ENCODE measurements at regions not wholly inside any gene's neighbourhood (a gene's known extent, or its start where the extent isn't known, plus 50 kb on each side); places are given as distances from the start of the nearest gene placed in this dataset.

- CTCF ChIA-PET = no interaction called here
- no peak for TF ChIP-seq TCF12 (IDR thresholded peaks at IDR 0.05)
- no peak for TF ChIP-seq SMC3 (IDR thresholded peaks at IDR 0.05; ENCODE audit: low read depth, low read length)
- TF ChIP-seq FOXM1 (IDR thresholded peaks at IDR 0.05; ENCODE audit: low read depth) = no peak
- TF ChIP-seq, protein P1, sequence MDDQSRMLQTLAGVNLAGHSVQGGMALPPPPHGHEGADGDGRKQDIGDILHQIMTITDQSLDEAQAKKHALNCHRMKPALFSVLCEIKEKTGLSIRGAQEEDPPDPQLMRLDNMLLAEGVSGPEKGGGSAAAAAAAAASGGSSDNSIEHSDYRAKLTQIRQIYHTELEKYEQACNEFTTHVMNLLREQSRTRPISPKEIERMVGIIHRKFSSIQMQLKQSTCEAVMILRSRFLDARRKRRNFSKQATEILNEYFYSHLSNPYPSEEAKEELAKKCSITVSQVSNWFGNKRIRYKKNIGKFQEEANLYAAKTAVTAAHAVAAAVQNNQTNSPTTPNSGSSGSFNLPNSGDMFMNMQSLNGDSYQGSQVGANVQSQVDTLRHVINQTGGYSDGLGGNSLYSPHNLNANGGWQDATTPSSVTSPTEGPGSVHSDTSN (IDR thresholded peaks at IDR 0.05) = no peak
- no peaks in the 10 kb centered on the region for H4K20me1 ChIP-seq (ENCODE audit: insufficient read depth)
These were observed 180.9 kb upstream of the DTNBP1 start for GRCh38 chr6:15843764-15844163.

GRCh38 chr6:15843226-15843625, 180.4 kb upstream of the DTNBP1 start:
- Histone ChIP-seq H3K4me2 (no peak overlapping the region), H3K9me2 (no peaks in the 10 kb centered on the region), H3K9me3 (no peaks in the 10 kb centered on the region), H3K4me3 (ENCODE audit: low read depth in 2 of 2, low read length in 1 of 2) (no peak overlapping the region), H3K27me3 (ENCODE audit: insufficient read depth) (no peaks in the 10 kb centered on the region), H3K36me3 (replicated peaks in 1 of 2; ENCODE audit: control insufficient read depth in 1 of 2, insufficient read depth in 2 of 2, low read length in 1 of 2) (no peaks in the 10 kb centered on the region), H2AFZ (ENCODE audit: low read depth) (no peak overlapping the region), H4K20me1 (ENCODE audit: insufficient read depth) (no peaks in the 10 kb centered on the region), H3K79me2 (ENCODE audit: insufficient read depth) (no peaks in the 10 kb centered on the region), H3K27ac (ENCODE audit: low read depth in 2 of 2, low read length in 1 of 2) (no peak overlapping the region), H3K4me1 (ENCODE audit: control insufficient read depth in 1 of 2, insufficient read depth in 2 of 2, low read depth in 1 of 2, low read length in 1 of 2) (peaks cover 0 to 3% of the 10 kb centered on the region in 2 experiments; a peak in 1 of 4 replicates), H3F3A (replicated peaks; ENCODE audit: insufficient read depth) (no peaks in the 10 kb centered on the region), H3K9ac (no peak overlapping the region)
- 33% methylated on average over 4 of the region's 4 CpGs for WGBS (ENCODE audit: low lambda C conversion rate)
- TF ChIP-seq MXI1 (IDR thresholded peaks at IDR 0.05; ENCODE audit: low read depth, low read length) (no peak), FOXJ3 (CRISPR knock-in tag; IDR thresholded peaks at IDR 0.05) (no peak), RXRA (IDR thresholded peaks at IDR 0.05; ENCODE audit: borderline replicate concordance, low read depth) (no peak)
- TF ChIP-seq, protein P2, sequence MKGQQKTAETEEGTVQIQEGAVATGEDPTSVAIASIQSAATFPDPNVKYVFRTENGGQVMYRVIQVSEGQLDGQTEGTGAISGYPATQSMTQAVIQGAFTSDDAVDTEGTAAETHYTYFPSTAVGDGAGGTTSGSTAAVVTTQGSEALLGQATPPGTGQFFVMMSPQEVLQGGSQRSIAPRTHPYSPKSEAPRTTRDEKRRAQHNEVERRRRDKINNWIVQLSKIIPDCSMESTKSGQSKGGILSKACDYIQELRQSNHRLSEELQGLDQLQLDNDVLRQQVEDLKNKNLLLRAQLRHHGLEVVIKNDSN (IDR thresholded peaks at IDR 0.05; ENCODE audit: borderline replicate concordance, low read depth) = no peak
- CTCF ChIA-PET = no interaction called here
- DNase-seq = no peak
- POLR2A ChIA-PET = no interaction called here

More at GRCh38 chr6:15843764-15844163, 180.9 kb upstream of the DTNBP1 start:
- no peaks in the 10 kb centered on the region for H3K79me2 ChIP-seq (ENCODE audit: insufficient read depth)
- no peaks in the 10 kb centered on the region for H3F3A ChIP-seq (replicated peaks; ENCODE audit: insufficient read depth)
- POLR2A ChIA-PET = no interaction called here
- H3K4me2 ChIP-seq = no peak overlapping the region
- H3K36me3 ChIP-seq (replicated peaks in 1 of 2; ENCODE audit: control insufficient read depth in 1 of 2, insufficient read depth in 2 of 2, low read length in 1 of 2) = no peaks in the 10 kb centered on the region
- H3K27me3 ChIP-seq (ENCODE audit: insufficient read depth) = no peaks in the 10 kb centered on the region
- no peaks in the 10 kb centered on the region for H3K9me3 ChIP-seq
- no peaks in the 10 kb centered on the region for H3K9me2 ChIP-seq
- no peak overlapping the region for H3K9ac ChIP-seq
- no peak for DNase-seq
- H3K27ac ChIP-seq (ENCODE audit: low read depth in 2 of 2, low read length in 1 of 2) = no peak overlapping the region
- no peak overlapping the region for H2AFZ ChIP-seq (ENCODE audit: low read depth)
- H3K4me1 ChIP-seq (ENCODE audit: control insufficient read depth in 1 of 2, insufficient read depth in 2 of 2, low read depth in 1 of 2, low read length in 1 of 2) = peaks cover 0 to 3% of the 10 kb centered on the region in 2 experiments; a peak in 1 of 4 replicates
- H3K4me3 ChIP-seq (ENCODE audit: low read depth in 2 of 2, low read length in 1 of 2) = no peak overlapping the region

- no peak overlapping the region for H3K27ac ChIP-seq (ENCODE audit: low read depth in 2 of 2, low read length in 1 of 2)
- H3K36me3 ChIP-seq (replicated peaks in 1 of 2; ENCODE audit: control insufficient read depth in 1 of 2, insufficient read depth in 2 of 2, low read length in 1 of 2) = no peaks in the 10 kb centered on the region
- no peak overlapping the region for H3K4me3 ChIP-seq (ENCODE audit: low read depth in 2 of 2, low read length in 1 of 2)
- no peak overlapping the region for H3K4me2 ChIP-seq
- TF ChIP-seq, protein P3, sequence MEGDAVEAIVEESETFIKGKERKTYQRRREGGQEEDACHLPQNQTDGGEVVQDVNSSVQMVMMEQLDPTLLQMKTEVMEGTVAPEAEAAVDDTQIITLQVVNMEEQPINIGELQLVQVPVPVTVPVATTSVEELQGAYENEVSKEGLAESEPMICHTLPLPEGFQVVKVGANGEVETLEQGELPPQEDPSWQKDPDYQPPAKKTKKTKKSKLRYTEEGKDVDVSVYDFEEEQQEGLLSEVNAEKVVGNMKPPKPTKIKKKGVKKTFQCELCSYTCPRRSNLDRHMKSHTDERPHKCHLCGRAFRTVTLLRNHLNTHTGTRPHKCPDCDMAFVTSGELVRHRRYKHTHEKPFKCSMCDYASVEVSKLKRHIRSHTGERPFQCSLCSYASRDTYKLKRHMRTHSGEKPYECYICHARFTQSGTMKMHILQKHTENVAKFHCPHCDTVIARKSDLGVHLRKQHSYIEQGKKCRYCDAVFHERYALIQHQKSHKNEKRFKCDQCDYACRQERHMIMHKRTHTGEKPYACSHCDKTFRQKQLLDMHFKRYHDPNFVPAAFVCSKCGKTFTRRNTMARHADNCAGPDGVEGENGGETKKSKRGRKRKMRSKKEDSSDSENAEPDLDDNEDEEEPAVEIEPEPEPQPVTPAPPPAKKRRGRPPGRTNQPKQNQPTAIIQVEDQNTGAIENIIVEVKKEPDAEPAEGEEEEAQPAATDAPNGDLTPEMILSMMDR (IDR thresholded peaks at IDR 0.05) = no peak
- TF ChIP-seq RAD21 (IDR thresholded peaks at IDR 0.05; ENCODE audit: low read length) = no peak
- TF ChIP-seq, protein P1 (IDR thresholded peaks at IDR 0.05) = no peak
- no peak for TF ChIP-seq GATA2 (CRISPR knock-in tag; IDR thresholded peaks at IDR 0.05)
- no peak for TF ChIP-seq MXI1 (IDR thresholded peaks at IDR 0.05; ENCODE audit: low read depth, low read length)
- TF ChIP-seq, protein P2 (IDR thresholded peaks at IDR 0.05; ENCODE audit: borderline replicate concordance, low read depth) = no peak
- TF ChIP-seq TEAD4 (IDR thresholded peaks at IDR 0.05; ENCODE audit: borderline replicate concordance, insufficient read depth) = no peak
- no peak for TF ChIP-seq RFX5 (IDR thresholded peaks at IDR 0.05; ENCODE audit: low read length)
- no peaks in the 10 kb centered on the region for H3K79me2 ChIP-seq (ENCODE audit: insufficient read depth)
- no peaks in the 10 kb centered on the region for H3F3A ChIP-seq (replicated peaks; ENCODE audit: insufficient read depth)
- ChIA-PET POLR2A (no interaction called here), CTCF (no interaction called here)
- no peak overlapping the region for H2AFZ ChIP-seq (ENCODE audit: low read depth)
- no peaks in the 10 kb centered on the region for H3K9me2 ChIP-seq
- DNase-seq = no peak
- H3K9me3 ChIP-seq = no peaks in the 10 kb centered on the region
- H3K9ac ChIP-seq = no peak overlapping the region
- no peaks in the 10 kb centered on the region for H3K27me3 ChIP-seq (ENCODE audit: insufficient read depth)
- WGBS (ENCODE audit: low lambda C conversion rate) = 23% methylated on average over 2 of the region's 3 CpGs
- peaks cover 0 to 3% of the 10 kb centered on the region in 2 experiments; a peak in 1 of 4 replicates for H3K4me1 ChIP-seq (ENCODE audit: control insufficient read depth in 1 of 2, insufficient read depth in 2 of 2, low read depth in 1 of 2, low read length in 1 of 2)
- H4K20me1 ChIP-seq (ENCODE audit: insufficient read depth) = no peaks in the 10 kb centered on the region
These were observed 179.9 kb upstream of the DTNBP1 start for GRCh38 chr6:15842727-15843117.
